Ascending aorta (tissue), 2 donors: ENCODE measurements at regions not wholly inside any gene's neighbourhood (a gene's known extent, or its start where the extent isn't known, plus 50 kb on each side); places are given as distances from the start of the nearest gene placed in this dataset.

Experiments
- DNase-seq, 2 donors: peaks; one replicate each; pipeline ENCODE4 v3.0.0-alpha.2; 2019; ENCODE audit warnings: low spot score in 2 of 2
- H3K27ac ChIP-seq, 2 donors: fragments of 200-600 bp; sonication (generic); one replicate each; pipeline ENCODE4 v1.5.1; 2016 to 2017; ENCODE audit warnings: mild to moderate bottlenecking in 1 of 2
- H3K27me3 ChIP-seq: fragments of 200-600 bp; sonication (generic); one replicate; pipeline ENCODE4 v1.5.1; 2017
- H3K36me3 ChIP-seq, 2 donors: fragments of 200-600 bp; sonication (generic); one replicate each; pipeline ENCODE4 v1.5.1; 2016
- H3K4me1 ChIP-seq, 2 donors: fragments of 200-600 bp; sonication (generic); one replicate each; pipeline ENCODE4 v1.5.1; 2016 to 2017; ENCODE audit warnings: mild to moderate bottlenecking in 1 of 2
- H3K4me3 ChIP-seq, 2 donors: fragments of 200-600 bp; sonication (generic); one replicate each; pipeline ENCODE4 v1.5.1; 2016 to 2017; ENCODE audit warnings: mild to moderate bottlenecking in 1 of 2
- H3K9me3 ChIP-seq, 2 donors: fragments of 200-600 bp; sonication (generic); one replicate each; pipeline ENCODE4 v1.5.1; 2016
- CTCF ChIP-seq, 3 experiments: fragments of 200-600 bp in 2 of 3; fragments of 450-650 bp in 1 of 3; sonication (generic) in 2 of 3; IDR thresholded peaks; one replicate each; pipeline ENCODE4 v1.5.1; 2016 to 2019; ENCODE audit warnings: antibody characterized with exemption in 3 of 3, mild to moderate bottlenecking in 1 of 3, moderate library complexity in 1 of 3
- intact Hi-C: fragments of 100-400 bp; cut with DNase I; formaldehyde crosslinking; loops from one replicate; pipeline ENCODE4 v1.15.1; 2023

GRCh38 chr17:83198366-83199341 lies 119.2 kb downstream of the METRNL start:
- DNase-seq, result peak in 1 of 2 donors; percentile 7
- Histone ChIP-seq H3K27me3 (no peaks in the 10 kb centered on the region), H3K4me3 (no peak overlapping the region), H3K9me3 (no peaks in the 10 kb centered on the region), H3K4me1 (peaks cover 29 to 59% of the 10 kb centered on the region in 2 donors), H3K36me3 (no peaks in the 10 kb centered on the region), H3K27ac (peak overlapping the region; percentile 64 to 84)
- intact Hi-C loops, result no loop called here
- no peak for TF ChIP-seq CTCF (IDR thresholded peaks at IDR 0.05)

GRCh38 chr17:83199500-83200201 lies 120.2 kb downstream of the METRNL start:
- peak; percentile 46 to 75 for DNase-seq
- peak overlapping the region; percentile 82 to 84 for H3K27ac ChIP-seq
- intact Hi-C loops, result no loop called here

GRCh38 chr17:83200231-83200699 lies 120.9 kb downstream of the METRNL start:
- H3K4me1 ChIP-seq, result peaks cover 28 to 51% of the 10 kb centered on the region in 2 donors
- TF ChIP-seq CTCF (IDR thresholded peaks at IDR 0.05), result no peak
- intact Hi-C loops, result no loop called here
- H3K27me3 ChIP-seq, result no peaks in the 10 kb centered on the region
- no peaks in the 10 kb centered on the region for H3K36me3 ChIP-seq
- DNase-seq, result peak; percentile 70 to 89
- no peak overlapping the region for H3K4me3 ChIP-seq
- H3K9me3 ChIP-seq, result no peaks in the 10 kb centered on the region
- peak overlapping the region; percentile 82 to 84 for H3K27ac ChIP-seq

More at GRCh38 chr17:83199500-83200201, 120.2 kb downstream of the METRNL start:
- TF ChIP-seq CTCF (IDR thresholded peaks at IDR 0.05), result no peak
- H3K36me3 ChIP-seq, result no peaks in the 10 kb centered on the region
- no peaks in the 10 kb centered on the region for H3K27me3 ChIP-seq
- peaks cover 33 to 57% of the 10 kb centered on the region in 2 donors for H3K4me1 ChIP-seq
- H3K4me3 ChIP-seq, result no peak overlapping the region
- H3K9me3 ChIP-seq, result no peaks in the 10 kb centered on the region

- Histone ChIP-seq H3K27me3 (no peaks in the 10 kb centered on the region), H3K27ac (peak overlapping the region; percentile 82 to 84), H3K4me1 (peaks cover 23 to 46% of the 10 kb centered on the region in 2 donors), H3K9me3 (no peaks in the 10 kb centered on the region), H3K4me3 (no peak overlapping the region), H3K36me3 (no peaks in the 10 kb centered on the region)
- DNase-seq, result peak; percentile 8 to 63
- no peak for TF ChIP-seq CTCF (IDR thresholded peaks at IDR 0.05)
- intact Hi-C loops, result no loop called here
Measured at GRCh38 chr17:83200751-83201150, 121.3 kb downstream of the METRNL start.

- intact Hi-C loops, result no loop called here
- Histone ChIP-seq H3K4me1 (peaks cover 17 to 40% of the 10 kb centered on the region in 2 donors), H3K4me3 (no peak overlapping the region), H3K9me3 (no peaks in the 10 kb centered on the region), H3K27me3 (no peaks in the 10 kb centered on the region), H3K27ac (peak overlapping the region; percentile 84 to 87), H3K36me3 (no peaks in the 10 kb centered on the region)
- no peak for TF ChIP-seq CTCF (IDR thresholded peaks at IDR 0.05)
- peak; percentile 7 to 57 for DNase-seq
Measured at GRCh38 chr17:83201206-83202001, 122.0 kb downstream of the METRNL start.
